ENCODE measurements at regions not wholly inside any gene's neighbourhood (a gene's known extent, or its start where the extent isn't known, plus 50 kb on each side); places are given as distances from the start of the nearest gene placed in this dataset.
A peak's percentile ranks its signal among the peaks of the same experiment; 100 is the strongest.

GRCh38 chr9:7287986-7288385, 511.6 kb downstream of the DMAC1 start:
- DNase-seq = no peak

- no peak for DNase-seq
These were observed 512.5 kb downstream of the DMAC1 start for GRCh38 chr9:7287065-7287464.

GRCh38 chr9:7286101-7286500, 513.5 kb downstream of the DMAC1 start:
- DNase-seq = no peak

DNA sequence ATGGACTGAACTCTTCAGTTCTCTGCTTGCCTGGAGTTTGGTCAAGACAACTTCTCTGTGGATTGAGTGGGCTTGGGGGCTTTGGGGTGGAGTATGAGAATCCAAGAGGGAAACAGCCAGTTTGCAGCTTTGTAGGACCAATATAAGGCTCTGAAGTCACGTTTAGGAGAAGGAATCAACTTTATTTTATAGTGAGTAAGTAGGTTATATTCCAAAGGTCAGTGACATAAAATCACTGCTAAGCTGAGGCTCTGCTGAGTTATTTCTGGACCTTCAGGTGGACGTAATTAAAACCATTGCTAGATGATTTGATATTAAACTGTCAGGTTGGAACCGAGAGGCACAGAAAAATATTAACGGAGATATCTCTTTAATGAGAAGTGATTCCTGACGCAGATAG, 514.4 kb downstream of the DMAC1 start:
- DNase-seq = no peak

- no peak for DNase-seq
These were observed 515.1 kb downstream of the DMAC1 start for GRCh38 chr9:7284517-7284916.

DNA sequence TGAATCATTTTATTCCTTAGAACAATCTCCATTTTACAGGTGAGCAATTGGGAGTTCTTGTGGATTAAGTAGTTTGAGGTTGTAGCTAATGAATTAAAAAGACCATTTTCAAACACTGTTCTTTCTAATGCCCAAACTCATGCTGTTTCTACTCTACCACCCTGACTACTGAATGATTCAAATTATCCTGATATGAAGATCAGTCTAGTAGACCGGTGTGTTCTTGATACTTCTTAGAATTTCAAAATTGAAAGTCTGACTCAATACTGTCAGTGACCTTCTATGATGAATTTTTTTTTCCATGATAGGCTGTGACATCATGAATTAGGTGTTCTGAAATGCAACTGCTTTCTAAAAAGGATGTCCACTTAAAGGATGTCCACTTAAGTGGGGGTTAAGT, 515.5 kb downstream of the DMAC1 start:
- no peak for DNase-seq

- no peak for DNase-seq
These were observed 515.8 kb downstream of the KDM4C start for GRCh38 chr9:7273575-7273974.

DNA sequence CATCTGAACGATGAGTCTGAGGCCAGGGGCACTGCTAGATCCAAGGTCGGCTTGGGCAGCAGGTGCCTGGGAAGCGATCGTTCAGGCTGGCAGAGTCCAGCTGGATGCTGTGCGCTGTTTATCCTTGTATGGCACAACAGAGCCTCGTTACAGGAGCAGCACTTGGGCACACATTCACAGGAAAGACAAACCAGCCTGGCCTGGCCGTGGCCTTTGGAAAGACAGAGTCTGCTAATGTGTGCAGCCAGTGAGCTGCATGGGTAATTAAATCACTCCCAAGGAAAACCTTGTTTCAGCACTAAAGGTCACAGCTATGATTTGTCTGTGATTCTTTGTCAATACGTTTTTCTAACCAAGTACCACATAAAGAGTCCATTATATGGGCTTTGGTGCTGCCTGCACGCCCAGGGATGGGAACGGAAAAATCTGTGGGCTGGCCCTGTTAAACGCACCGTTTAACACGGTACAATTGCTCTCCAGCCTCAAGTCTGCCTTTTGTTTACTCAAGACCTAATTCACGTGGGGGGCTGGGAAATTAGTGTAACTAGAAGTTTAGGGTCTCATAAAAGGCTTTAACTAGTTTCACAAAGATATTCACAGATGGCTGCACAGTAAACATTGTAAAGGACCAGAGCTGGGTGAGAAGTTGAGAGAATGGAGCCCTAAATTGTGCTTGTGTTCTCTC, 509.3 kb downstream of the KDM4C start:
- peak; percentile 25 for DNase-seq

- DNase-seq = no peak
These were observed 507.4 kb downstream of the KDM4C start for GRCh38 chr9:7265181-7265580.

GRCh38 chr9:7259544-7260241, 501.9 kb downstream of the KDM4C start:
- DNase-seq = no peak

DNA sequence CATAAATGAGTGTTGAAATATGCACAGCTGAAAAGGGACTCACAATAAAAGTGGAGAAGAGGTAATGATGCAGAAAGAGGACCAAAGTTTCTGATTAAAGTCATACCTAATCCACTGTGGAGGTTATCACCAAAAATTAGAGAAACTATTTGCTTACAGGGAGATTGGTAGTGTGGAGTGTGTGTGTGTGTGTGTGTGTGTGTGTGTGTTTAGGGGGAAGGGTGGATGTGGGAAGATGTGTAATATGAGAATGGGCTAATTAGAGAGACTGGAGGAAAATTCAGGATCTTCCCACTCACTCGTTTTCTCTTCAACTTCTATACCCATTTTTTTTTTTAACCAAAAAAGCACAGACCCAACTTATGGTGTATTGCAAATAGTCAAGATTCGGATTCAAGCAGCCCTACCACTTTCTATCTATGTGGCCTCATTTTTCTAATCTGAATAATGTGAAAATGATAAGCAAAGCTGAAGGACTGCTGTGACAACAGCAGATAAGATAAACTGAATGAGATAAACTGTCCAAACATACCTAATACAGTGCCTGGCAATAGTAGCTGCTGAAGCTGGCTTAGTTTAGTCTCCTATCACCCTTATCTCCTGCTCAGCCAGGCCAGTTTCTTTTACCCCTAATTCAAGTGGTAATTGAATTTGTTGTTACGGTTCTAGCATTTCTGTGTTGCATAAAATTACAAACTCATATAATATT, 501.1 kb downstream of the KDM4C start:
- DNase-seq = no peak

DNA sequence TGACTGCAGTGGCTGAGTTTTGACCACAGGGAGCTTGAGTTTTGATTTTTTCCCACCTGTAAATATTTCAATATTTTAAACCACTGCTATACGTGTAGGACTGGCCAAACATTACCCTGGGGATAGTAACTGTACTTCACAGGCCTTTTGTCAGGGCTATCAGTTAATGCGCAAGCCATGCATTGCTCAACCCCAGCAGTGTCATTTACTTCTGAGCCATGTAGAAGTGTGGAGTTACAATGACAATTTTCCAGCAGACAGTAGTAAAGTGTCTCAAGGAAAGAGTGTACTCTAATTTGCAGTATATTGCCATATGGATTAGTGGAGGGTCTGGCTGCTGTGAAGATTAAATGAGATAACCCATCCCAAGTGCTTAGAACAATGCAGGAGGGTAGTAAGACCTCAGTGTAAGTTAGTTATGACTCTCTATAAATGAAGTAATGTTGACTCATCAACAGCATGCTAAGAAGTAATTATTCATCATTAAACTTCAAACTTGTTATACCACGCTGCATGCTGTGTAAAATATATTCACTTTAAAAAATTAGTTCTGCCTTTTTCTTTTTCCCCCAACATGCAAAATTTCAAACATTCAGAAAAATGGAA, 489.2 kb downstream of the KDM4C start:
- no peak for DNase-seq

GRCh38 chr9:7245976-7246580, 488.3 kb downstream of the KDM4C start:
- DNase-seq = no peak

DNA sequence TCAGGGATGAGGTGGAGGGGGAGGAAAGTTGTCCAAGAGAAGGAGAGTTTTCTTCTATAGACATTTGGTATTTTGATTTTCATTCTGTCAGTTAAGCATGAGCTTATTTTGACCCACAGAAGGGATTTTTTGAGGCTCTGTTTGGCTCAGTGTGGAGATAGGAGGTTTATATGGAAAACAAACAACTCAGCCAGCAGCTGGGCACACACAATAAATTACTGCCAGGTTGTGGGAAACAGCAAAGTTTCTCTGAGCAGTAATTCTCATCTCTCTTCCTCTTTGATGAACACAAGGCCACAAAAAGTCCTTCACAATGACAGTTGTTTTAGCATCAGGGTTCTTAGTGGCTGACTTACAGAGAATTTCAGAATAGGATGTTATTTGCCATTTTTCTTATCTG, 486.1 kb downstream of the KDM4C start:
- DNase-seq = no peak

DNA sequence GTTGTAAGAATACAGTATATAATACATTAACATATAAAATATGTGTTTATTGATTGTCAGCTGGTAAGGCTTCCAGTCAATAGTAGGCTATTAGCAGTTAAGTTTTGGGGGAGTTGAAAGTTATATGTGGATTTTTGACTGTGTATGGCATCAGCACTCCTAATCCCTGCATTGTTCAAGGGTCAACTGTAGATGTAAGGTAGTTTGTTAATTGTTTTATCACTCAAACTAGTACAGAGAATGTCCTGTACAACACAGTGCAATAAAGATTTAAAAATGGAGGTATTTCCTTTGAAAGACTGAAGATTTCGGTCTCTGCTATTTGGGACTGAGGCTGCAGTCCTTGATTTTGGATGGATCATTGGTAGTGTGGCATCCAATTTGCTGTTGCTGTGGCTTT, 484.4 kb downstream of the KDM4C start:
- no peak for DNase-seq

- DNase-seq = no peak
These were observed 483.9 kb downstream of the KDM4C start for GRCh38 chr9:7241694-7242093.

DNA sequence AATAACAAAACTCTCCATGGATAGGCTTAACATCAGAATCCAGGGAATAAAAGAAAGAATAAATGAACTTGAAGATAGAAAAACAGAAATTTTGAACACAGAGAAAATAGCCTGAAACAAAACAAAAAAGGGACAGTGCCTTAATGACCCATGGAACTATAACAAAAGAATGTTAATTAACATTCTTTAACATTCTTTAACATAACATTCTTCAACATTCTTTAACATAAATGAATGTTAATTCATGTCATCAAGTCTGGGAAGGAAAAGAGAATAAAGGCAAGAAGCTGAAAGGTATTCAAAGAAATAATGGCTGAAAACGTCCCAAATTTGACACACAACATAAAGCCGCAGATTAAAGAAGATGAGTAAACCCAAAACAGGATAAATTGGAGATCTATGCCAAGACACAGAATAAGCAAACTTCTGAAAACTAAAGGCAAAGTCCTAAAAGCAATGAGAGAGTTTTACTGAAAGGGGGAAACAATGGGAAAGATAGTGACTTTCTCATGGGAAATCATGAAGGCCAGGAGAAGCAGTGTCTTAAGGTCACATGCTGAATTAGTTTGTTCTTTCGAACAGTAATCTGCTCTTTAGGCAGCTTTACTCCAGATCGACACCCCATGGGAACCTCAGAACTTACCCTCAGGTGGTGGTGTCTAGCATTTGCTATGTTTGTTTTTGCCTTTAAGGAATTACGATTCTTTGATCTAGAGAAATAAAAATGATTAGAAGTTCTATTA, 483.0 kb downstream of the KDM4C start:
- no peak for DNase-seq

- no peak for DNase-seq
These were observed 481.9 kb downstream of the KDM4C start for GRCh38 chr9:7239708-7240107.

GRCh38 chr9:7238247-7238637, 480.5 kb downstream of the KDM4C start:
- no peak for DNase-seq

GRCh38 chr9:7237473-7238246, 479.9 kb downstream of the KDM4C start:
- no peak for DNase-seq

DNA sequence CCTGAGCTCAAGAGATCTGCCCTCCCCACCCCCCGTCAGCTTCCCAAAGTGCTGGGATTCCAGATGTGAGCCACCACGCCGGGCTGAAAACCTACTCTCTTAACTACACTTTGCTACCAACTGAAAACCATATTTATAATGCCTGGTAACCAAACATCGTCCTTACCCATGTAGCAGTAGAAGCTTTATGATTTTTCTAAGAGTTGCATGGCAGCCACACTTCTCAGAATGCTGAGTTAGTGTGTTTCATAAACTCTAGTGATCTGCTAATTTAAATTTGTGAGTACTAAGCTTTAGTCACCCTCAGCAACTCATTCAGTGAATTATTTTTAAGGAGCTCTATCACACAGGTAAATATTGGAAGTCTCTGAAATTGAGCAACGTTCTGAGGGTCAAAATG, 478.4 kb downstream of the KDM4C start:
- DNase-seq = no peak

DNA sequence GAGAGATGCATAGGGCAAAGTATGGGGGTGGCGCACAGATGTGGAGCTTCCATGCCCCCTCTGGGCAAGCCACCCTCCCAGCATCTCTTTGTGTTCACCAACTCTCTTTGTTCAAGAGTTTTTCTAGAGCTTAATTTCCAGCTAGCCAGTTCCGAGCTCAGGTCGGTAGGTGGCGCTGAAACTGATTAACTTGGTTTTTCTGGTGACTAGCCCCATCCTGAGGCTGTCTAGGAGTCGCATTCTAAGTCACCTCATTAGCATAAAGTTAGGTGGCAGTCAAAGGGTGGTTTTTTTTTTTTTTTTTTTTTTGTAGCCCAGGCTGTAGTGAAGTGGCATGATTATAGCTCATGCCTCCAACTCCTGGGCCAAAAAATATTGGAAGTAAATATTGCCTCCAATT, 476.4 kb downstream of the KDM4C start:
- no peak for DNase-seq

Measured in NCI-H2107 (cell line).